ENCODE measurements at regions not wholly inside any gene's neighbourhood (a gene's known extent, or its start where the extent isn't known, plus 50 kb on each side); places are given as distances from the start of the nearest gene placed in this dataset.

DNA sequence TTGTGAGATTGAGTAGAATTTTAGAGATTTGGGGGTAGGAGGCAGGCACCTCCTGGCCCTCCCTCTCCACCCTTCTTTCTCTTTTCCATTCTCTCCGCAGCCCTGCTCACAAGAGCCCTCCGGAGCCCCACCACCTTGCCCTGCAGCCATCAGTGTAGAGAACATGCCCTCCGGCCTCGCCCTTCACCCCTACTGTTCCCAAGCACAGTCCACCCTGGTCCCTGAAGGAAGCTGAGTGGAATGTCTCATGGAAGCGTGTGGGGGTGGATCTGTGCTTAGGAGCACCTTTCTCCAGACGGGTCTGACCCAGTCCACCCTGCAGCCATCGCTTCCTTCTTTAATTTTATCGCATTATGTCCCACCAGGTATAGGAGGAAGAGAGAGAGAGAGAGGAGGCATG is 267.1 kb downstream of the NSG2 start:
- no peak for TF ChIP-seq CTCF (IDR thresholded peaks at IDR 0.05; ENCODE audit: control insufficient read depth, insufficient read depth, low read depth, low read length, missing control alignments)
- no peak for DNase-seq (ENCODE audit: low read depth)
- no peak overlapping the region for H3K4me3 ChIP-seq (ENCODE audit: control insufficient read depth, low read depth, low read length)

GRCh38 chr5:174313615-174314014 is 268.1 kb downstream of the NSG2 start:
- TF ChIP-seq CTCF (IDR thresholded peaks at IDR 0.05; ENCODE audit: control insufficient read depth, insufficient read depth, low read depth, low read length, missing control alignments) = no peak
- DNase-seq (ENCODE audit: low read depth) = no peak
- no peak overlapping the region for H3K4me3 ChIP-seq (ENCODE audit: control insufficient read depth, low read depth, low read length)

DNA sequence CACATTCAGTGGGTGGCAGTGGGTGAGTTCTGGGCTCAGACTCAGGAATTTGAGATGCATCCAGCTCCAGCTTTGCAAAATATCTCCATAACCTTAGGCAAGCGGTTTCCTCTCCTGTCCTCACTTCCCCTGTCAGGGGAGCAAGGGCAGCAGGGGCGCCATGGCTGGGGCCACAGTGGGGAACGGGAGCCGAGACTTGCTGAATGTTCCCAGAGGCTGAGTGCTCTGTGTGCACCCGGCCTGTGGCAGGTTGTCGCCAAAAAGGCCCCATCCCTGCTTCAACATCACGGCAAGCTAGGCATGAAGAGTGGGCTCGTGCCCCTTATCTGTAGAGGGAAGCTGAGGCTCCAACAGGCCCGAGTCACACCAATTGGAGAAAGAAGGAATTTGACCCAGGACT is 268.8 kb downstream of the NSG2 start:
- H3K4me3 ChIP-seq (ENCODE audit: control insufficient read depth, low read depth, low read length) = no peak overlapping the region
- TF ChIP-seq CTCF (IDR thresholded peaks at IDR 0.05; ENCODE audit: control insufficient read depth, insufficient read depth, low read depth, low read length, missing control alignments) = no peak
- DNase-seq (ENCODE audit: low read depth) = no peak

- TF ChIP-seq CTCF (IDR thresholded peaks at IDR 0.05; ENCODE audit: control insufficient read depth, insufficient read depth, low read depth, low read length, missing control alignments) = no peak
- no peak for DNase-seq (ENCODE audit: low read depth)
- no peak overlapping the region for H3K4me3 ChIP-seq (ENCODE audit: control insufficient read depth, low read depth, low read length)
Measured at GRCh38 chr5:174315471-174315870, 270.0 kb downstream of the NSG2 start.

DNA sequence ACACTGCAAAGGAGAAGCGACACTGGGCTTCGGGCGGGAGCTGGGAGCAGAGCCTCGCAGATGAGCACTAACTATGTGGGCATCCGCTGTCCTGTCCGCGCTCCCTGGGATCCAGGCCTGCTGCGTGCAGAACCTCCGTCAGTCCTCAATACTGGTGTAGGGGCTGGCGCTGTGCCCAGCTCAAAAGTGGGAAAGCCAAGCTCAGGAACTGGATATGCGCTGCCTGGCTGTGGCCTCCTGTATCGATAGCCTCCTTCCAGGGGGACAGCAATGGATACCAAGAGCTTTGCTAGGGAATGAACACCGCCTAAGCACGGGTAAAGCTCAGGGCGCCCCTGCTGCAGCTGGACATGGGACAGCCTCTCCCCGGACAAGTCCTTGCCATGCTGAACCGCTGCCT is 270.4 kb downstream of the NSG2 start:
- no peak for DNase-seq (ENCODE audit: low read depth)
- H3K4me3 ChIP-seq (ENCODE audit: control insufficient read depth, low read depth, low read length) = no peak overlapping the region
- no peak for TF ChIP-seq CTCF (IDR thresholded peaks at IDR 0.05; ENCODE audit: control insufficient read depth, insufficient read depth, low read depth, low read length, missing control alignments)

DNA sequence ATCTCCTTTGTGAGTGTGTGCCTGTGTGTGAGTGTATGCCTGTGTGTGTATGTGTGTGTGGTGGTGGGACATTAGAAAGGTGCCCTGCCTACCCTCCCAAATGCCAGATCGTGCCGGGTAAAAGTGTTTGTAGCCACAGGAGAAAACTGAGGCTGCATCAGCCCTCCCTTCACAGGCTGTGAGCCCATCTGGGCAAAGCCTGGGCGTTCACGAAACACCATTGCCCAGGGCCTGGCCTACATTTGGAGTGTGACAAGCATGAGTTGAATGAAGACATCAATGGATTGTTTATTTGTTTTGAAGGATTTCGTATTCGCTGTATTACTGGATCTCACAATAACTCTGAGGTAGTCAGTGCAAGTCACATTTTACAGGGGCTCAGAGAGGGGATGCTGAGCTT is 270.8 kb downstream of the NSG2 start:
- no peak for TF ChIP-seq CTCF (IDR thresholded peaks at IDR 0.05; ENCODE audit: control insufficient read depth, insufficient read depth, low read depth, low read length, missing control alignments)
- no peak for DNase-seq (ENCODE audit: low read depth)
- H3K4me3 ChIP-seq (ENCODE audit: control insufficient read depth, low read depth, low read length) = no peak overlapping the region

DNA sequence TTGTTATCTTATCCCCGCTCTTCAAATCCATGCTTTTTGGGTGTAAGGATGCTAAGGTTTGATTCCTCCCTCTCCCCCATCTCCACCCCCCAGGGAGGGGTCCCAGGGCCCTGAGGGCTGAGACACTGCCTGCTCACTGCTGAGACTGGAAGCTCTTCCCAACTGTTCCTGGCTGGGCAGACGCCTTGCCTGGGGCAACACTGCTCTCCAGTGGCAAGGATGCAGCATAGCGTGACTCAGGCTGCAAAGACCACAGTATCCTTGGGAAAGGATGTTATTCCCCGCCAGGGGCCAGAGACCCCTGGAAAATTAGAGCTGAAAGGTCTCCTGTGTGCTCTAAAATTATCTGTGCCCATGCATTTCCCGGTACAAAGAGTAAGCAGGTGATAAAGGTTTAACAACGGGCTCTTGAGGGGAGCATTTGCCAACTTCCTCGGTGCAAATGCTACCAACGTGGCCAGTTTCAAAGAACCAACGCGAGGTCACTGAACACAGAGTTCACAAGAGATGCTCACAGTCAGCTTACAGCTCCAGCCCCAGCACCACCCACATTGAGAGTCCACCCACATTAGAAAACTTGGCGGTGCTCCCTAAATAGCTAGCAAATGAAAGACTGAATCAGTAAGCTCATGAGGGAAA is 271.9 kb downstream of the NSG2 start:
- H3K4me3 ChIP-seq (ENCODE audit: control insufficient read depth, low read depth, low read length) = no peak overlapping the region
- no peak for DNase-seq (ENCODE audit: low read depth)
- TF ChIP-seq CTCF (IDR thresholded peaks at IDR 0.05; ENCODE audit: control insufficient read depth, insufficient read depth, low read depth, low read length, missing control alignments) = peak; percentile 93

Data from AG09309 (cell line).